ENCODE measurements at regions not wholly inside any gene's neighbourhood (a gene's known extent, or its start where the extent isn't known, plus 50 kb on each side); places are given as distances from the start of the nearest gene placed in this dataset.

DNA sequence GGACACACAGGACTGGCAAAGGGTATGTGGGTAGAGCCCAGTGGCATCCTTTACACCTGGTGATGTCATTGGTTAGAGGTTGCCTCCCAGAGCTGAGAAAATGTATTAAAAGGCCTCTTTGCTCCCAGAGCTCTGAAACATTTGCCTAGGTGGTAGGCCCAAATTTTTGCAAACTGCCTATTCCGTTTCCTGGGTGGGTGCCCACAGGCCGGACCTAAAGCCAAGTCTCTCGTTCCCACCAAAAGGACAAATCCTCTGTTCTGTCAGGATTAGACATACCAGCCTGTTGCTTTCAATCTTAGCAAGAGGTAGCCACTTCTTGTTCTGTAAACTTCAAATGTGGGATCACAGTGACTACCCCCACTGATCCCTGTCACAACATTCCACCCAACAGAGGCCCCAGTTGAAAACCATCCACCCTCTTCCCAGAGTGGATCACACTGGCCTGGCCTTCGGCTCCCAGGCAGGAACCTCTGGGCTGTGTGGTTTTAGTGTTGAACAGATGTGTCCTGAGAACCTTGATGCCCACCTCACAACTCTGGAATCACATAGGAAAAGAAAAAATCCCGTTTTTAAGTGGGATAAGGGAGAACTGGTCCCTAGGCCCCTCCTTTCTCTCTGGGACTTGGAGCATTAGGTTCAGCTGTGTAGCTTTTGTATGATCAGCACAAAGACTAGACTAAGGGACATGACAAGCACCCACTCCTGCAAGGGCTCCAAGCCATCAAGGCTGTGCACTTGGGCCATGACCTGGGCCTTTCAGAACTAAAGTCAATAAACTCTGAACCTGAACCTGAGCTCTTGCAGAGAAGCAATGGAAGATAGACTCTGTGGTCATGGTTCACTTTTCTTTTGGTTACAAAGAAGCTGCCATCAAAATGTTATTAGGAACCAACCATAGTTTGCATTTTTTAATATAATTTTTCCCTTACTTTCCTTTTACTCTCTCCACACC is 211.3 kb downstream of the CYP26B1 start:
- DNase-seq (ENCODE audit: low spot score): no peak

DNA sequence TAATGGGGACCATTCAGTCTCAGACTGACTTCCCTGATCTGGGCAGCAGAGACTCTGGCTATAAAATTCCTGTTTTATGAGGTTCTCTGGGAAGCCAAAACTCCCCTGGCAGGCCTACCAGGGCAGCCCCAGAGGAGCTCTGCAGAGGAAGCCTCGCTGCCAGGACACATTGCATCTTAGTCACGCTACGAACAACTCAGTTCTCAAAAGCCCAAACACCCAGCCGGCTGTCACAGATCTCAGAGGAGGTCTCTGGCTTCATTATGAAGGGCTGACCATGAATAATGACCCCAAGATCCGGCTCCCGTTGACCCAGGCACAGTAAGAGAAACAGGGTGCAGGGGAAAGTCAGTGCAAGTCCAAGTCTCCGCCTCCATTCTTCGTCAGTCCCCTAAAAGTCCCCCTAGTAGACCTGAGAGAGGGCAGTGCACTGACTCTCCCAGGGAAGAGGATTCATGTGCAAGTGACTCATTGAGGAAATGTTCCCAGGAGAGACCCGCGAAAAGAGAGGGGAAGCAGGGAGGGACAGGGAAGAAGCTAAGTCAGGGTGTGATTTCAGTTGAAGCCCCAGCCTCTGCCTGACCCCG is 212.3 kb downstream of the CYP26B1 start:
- DNase-seq (ENCODE audit: low spot score): no peak

DNA sequence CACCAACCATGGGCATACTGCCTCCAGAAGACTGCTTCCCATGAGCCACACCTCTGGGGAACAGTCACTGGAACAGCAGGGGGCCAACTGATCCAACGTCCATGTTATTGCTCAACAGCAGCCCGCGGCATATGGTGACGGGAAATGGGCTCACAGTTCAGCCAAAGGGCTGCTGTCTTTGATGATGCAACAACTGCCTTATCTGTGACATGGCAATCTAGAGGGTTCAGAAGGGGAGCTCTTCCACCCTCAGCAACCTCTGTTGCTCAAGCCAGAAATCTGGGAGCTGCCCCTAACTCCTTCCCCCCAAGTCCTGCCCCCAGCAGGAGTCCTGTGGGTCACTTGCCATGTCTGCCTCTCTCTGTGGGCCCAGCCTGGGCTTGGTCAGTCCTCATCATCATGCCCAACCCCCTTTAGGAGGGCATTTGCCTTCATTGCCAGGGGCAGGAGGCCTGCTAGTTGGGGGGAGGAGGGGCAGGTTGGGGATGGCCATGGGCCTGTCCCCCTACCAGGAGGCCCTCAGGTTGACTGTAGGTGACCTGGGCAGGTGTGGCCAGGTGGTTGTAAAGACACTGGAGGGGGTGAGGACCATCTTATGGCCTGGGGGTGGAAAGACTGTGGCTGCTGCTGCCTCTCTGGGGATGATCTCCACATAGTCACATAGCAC is 212.9 kb downstream of the CYP26B1 start:
- DNase-seq (ENCODE audit: low spot score): no peak

DNA sequence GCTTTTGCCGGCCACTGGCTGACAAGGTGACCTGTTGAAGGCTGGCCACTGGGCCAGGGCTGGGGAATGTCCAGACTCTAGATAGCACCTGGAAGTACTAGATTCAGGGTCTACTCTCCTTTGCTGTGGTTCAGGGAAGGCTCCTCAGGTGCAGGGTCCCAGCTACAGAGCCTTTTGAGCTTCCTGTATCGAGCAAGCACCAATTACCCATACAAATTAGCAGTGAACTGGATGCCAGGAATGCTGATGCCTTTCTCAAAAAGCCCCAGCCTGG is 213.4 kb downstream of the CYP26B1 start:
- no peak for DNase-seq (ENCODE audit: low spot score)

DNA sequence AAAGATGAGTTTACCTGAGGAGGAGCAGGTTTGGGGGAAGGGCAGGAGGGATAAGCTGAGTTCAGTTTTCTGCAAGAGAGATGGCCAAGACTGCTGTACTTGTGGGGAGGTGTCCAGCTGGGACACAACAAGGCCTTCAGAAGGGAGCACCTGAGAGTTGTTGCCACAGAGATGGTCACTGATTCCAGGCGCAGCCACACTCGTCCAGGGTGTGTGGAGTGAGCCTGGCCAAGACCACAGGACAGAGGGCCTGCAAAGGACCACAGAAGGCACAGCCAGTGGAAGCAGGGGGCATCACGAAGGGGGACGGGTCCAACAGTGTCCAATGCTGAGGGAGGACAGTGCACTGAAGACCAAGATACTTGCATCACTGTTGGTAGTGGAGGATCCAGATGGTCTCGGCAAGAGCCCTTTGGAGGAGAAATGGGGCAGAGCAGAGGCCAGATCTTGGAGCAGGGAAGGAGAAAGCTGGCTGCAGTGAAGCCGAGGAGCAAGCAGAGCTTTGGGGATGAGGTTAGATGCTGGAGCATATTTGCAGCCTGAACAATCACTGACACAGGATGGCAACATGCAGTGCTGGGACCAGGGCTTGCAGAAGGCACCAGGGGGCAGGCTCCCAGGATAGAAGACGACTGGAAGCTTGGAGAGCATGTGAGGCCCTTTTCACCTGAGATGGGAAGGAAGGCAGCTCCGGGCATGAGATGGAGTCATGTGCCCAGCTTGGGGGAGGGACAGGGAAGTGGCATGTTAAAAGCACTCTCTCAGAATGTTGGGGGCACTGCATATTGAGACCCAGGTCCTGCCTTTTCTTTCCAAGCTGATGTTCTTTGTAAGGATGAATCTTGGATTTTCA is 214.0 kb downstream of the CYP26B1 start:
- DNase-seq (ENCODE audit: low spot score): no peak

DNA sequence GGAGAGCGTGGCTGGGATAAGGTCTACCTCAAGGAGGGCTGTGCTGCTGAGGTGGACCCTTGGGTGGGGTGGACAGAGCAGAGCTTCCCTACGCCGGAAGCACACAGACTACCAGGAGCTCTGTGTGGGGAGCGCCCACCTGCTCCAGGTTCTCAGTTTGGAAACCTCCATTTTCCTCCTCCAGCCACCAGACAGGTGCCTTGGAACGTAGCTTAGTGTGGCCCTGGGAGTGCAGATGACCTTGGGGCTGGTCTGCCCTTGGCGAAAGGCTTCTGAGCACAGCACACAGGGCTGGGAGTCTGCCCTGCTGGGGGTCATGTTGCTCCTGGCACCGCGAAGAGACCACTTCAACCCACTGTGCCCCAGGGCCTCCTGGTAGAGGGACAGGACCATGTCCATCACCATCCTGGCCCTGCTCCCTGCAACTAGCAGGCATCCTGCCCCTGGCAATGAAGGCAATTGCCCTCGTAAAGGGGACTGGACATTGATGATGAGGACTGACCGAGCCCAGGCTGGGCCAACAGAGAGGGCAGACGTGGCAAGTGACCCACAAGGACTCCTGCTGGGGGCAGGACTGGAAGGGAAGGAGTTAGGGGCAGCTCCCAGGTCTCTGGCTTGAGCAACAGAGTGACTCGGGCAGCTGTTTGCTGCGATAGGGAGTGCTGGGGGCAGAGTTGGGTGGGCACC is 214.7 kb downstream of the CYP26B1 start:
- DNase-seq (ENCODE audit: low spot score): no peak

DNA sequence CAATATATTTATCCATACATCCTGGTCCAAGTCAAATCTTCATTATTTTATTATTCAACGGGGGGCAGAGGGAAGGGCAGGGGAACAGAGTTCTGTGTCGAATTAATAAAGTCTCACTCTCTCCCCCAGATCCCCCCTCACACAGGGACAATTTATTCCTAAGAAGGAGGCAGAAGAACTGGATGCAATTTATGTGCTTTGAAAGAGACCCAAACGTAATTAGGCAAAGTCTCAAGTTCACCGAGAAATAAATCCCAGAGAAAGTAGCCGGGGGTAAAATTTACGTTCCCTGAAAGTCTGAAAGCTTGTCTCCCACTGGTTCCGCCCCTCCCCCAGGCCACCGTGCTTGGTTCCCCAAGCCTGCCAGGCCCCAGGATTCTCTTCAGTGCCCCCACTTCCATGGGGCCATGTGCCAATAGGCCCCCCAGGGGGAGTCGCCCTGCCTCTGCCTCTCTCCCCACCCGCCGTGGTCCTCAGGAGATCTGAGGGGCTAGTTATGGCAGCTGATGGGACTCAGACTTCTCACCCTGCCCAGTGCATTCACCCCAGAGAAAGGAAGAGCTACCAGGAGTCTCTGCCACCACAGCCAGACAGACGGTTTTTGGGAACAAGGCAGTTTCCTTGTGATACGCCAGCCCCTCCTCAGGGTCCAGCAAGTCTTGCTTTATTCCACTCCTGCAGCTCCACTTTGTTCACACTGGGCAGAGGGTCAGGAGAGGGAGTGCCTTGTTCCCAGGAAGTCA is 215.5 kb downstream of the CYP26B1 start:
- no peak for DNase-seq (ENCODE audit: low spot score)

DNA sequence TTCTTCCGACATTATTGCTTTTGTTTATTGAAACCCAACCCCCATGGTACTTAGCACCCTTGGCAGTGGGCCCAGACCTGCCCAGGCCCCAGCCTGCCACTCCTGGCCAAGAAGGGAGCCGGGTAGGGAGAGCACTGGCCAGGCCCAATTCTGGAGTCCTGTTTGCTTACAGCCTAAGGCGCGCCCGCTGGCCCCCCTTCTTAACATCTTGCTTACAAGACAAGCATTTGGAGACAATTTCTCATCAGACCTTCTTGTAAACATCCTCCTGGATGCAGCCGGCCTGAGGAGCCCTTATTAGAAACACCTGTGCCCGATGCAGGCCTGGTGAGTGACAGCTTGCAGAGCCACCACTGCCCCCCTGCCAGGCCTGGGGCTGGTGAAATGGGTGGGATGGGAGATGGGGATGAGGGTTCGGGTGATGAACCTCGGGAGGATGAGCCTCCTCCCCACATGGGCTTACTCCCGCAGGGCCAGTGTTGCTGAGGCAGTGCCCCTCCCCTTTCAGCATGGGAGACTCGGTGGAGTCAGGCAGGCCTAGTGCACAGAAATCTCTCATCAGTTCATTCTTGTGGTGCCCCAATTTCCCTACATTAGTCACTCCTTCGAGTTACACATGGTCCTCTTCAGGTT is 217.5 kb downstream of the CYP26B1 start:
- DNase-seq (ENCODE audit: low spot score): no peak

DNA sequence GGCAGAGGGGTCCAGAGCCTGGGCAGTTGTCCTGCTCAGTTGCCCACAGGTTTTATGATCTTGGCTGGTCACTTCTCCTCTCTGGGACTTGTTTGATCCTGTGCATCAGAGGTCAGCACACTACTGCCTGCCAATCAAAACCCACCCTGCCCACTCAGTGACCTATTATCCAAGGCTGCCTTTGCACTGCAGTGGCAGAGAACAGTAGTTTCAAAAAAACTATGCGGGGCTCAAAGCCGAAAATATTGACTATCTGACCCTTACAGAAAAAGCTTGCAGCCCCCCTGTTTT is 218.2 kb downstream of the CYP26B1 start:
- DNase-seq (ENCODE audit: low spot score): no peak

DNA sequence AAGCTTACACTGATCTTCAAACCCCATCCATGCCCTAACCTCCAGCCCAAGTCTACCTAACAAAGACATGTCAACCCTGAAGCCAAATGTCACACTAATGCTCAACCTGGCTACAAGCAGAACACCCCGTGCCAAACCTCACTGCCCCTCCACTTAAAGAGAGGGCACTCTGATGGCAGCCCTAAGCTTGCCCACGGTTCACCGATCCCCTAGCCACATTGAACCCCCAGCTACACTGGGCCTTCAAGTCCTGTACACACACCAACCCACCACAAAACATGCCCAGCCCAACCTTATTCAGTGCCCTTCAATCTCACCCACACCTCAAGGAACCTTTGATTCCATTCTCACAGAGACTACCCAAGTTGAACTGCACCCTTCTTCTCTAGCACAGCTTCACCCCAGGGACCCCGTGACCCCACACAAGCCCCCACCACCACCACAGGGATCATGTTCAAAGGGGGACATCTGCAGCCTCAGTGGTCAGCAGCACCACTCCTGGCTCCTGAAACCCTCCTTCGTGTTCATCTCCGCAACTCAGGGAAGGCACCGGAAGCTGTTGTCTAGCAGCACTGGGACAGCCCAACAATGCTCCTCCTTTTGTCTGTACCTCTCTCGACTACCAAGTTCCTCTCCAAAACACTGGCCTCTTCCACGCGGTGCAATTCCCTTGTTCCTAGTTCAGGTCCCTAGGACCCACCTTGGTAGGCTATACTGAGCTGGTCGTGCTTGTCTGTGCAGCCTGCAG is 218.8 kb downstream of the CYP26B1 start:
- no peak for DNase-seq (ENCODE audit: low spot score)

DNA sequence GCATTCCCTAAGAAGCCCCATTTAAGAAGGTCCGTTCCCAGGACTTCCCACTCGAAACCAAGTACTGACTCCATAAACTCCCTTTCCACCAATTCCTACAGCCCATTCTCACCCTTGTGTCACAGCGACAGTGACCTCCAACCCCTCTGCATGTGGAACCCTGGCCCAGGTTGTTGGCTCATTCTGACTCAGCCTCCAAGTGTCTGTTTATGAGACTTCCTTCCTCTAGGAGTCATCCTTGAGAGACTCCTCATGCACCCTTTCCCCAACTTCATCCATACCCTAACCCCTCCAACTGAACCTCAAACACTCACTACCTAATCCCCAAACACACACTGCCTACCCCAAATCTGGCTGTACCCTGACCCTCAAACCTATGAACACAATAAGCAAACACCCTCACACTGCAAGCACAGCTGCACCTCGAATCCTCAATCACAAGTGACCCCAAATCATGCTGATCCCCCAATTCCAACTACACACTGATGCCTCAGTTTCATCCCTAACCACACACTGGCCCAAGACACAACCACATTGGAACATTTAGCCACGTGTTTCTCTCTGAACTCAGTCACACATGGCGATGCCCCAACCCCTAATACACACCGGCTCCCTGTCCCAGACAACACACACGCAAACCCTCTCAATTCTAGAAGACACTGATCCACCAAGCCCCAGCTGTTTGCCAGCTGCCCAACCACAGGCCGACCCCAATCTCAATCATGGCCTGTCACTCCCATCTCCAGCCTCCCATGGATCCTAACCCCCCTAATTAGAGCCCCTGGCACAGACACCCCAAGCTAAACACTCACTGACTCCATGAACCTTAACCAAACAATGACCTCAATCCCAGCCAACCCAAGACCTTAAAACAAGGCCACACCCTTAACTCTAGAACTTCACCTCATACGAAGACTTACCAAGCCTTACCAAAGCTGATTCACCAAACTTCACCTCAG is 219.6 kb downstream of the CYP26B1 start:
- DNase-seq (ENCODE audit: low spot score): no peak

DNA sequence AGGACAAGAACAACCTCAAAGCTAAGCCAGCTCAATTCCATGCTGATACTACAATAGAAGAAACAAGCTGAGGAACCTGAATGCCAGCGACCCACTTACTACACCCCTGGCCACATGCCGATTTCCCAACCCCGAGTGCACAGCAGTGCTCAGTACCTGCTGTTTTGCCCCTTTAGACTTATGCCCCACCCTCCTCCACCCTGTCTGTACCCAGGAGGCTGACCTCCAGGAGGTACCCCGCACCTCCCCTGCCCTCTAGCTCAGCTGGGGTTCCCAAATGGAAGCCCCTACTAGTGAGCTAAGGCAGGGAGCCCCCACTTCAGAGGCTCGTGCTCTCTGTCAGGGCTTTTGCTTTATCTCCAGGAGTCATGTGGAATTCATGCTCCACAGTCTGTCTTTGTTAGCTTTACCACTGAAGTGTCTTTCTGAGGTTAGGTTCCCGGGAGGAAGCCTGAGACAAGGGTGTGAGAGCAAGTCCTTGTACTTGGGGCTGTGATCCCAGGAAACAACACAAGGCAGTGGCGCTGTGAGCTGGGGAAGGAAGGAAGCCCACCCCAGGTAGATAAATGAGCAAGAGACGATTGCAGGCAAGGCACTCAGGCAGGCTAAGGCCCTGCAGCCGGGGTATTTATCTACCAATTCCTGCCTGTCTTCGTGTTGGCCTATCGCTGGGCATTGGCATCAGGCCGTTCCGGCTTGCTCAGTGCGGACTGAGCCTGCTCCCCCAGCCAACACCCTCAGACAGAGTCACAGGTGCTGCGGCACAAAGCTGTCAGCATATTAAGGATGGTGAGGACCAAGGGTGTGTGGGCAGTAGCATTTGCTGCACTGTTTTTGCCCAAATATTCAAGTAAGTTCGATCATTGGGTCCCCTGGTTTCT is 220.5 kb downstream of the CYP26B1 start:
- no peak for DNase-seq (ENCODE audit: low spot score)

DNA sequence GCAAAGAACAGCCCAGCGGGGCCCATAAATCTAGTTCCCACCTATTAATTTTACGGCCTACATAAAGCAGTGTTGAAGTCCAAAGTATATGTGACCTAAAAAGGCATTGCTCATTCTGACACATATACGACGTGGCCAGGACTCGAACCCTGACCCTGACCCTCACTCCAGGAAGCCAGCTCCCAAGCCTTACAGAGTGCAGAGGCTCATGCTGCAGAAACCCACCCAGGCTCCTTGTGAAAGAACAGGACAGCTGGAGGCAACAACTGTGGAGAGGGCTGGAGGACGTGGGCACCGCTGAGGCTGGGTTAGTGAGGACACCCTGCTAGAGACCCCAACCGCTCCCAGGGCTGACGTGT is 221.6 kb downstream of the CYP26B1 start:
- no peak for DNase-seq (ENCODE audit: low spot score)

DNA sequence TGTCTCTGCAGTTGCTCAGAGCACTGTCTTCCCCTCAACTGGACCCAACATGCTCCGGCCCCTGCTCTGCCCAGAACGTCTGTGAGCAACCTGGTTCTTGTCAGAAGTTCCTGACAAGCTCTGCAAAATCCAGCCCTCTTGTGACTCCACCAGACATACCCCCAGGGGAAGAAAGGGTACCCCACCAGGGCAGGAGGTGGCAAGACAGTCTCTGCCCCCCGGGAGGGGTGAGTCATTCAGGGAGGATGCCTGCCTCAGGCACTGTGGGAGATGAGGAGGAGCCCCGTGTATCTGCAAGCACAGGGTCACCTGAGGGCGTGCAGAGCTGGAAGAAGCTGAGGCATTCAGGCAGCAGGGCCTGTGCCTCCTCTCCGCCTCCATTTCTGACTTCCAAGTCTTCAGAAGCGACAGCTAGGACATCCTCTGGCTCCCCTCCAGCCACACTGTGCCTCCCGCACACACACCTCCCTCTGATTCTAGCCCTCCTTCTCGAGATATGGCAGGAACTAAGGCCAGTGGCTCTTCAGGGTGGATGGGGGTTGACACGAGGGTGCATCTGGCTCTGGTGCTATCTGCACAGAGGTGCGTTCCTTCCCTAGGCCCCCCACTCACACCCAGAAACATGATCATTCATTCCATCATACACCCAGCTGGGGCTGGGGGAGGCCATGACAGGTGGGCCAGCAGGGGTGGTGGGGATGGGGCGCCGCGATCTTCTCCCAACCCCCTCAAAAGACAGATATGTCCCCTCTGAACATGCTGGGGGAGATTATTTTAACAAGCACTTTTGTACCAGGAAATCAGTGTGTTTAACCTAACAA is 222.2 kb downstream of the CYP26B1 start:
- no peak for DNase-seq (ENCODE audit: low spot score)

DNA sequence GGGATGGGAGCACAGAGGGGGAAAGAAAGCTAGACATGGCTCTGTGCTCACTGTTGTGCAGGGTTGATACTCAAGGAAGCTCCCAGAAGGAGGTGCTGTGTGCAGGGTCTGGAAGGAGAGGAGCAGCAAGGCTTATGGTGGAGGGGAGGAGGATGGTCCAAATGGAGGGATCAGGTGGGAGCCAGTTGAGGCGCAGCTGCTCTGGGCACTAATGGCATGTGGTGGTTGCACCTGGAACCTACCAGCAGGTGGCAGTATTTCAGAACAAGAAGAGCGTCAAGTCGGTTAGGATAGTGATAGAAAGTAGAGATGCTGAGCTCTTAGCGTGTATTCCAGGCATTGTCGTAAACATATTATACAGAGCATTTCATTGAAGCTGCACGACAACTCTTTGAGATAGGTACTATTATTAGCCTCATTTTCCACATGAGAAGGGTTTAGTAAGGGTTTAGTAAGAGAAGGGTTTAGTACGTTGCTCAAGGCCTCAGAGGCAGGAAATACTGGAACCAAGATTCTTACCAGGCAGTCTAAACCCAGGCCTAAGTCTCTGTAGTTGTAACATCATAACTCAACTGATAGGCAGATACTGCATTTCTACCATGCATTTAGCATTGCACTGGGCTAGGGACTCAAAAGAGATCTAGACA is 223.7 kb downstream of the CYP26B1 start:
- DNase-seq (ENCODE audit: low spot score): peak; percentile 81

DNA sequence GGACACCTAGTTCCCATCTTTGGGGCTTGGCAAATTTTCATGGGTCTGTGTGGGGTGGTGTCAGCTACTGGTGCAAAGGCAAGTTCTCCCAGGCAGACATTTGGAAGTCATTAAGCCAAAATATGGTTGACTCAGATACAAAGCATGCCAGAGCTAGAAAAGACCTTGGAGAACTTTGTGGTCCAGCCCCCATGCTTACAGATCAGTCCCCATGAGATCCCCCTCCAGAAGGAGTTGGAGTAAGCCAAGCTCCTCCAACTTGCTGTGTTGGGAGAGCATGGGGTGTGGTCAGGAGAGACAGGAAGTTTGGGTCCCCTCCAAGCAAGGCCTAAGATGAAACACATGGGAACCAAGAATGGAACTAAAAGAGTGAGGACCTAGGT is 224.5 kb downstream of the CYP26B1 start:
- no peak for DNase-seq (ENCODE audit: low spot score)

Measured in COLO829 (cell line).